HEK293 (cell line): ENCODE measurements at regions not wholly inside any gene's neighbourhood (a gene's known extent, or its start where the extent isn't known, plus 50 kb on each side); places are given as distances from the start of the nearest gene placed in this dataset.

Source experiments
- CTCF ChIA-PET: fragments of 350-600 bp; formaldehyde crosslinking; extraction: SDS; loops from one replicate; lab custom pipeline; 2021; ENCODE audit warnings: antibody characterized with exemption; lab: Yijun Ruan, JAX
- POLR2A ChIA-PET: fragments of 300-600 bp; formaldehyde crosslinking; extraction: SDS; loops from one replicate; lab custom pipeline; 2020; ENCODE audit warnings: antibody characterized with exemption, inconsistent platforms; lab: Yijun Ruan, JAX
- H3K27ac ChIP-seq: fragments of 200-500 bp; sonication (Bioruptor generic); 2 replicates; pipeline ENCODE4 v1.5.1; 2014; ENCODE audit warnings: low read depth, low read length, control low read depth, inconsistent platforms; ENCODE audit errors: extremely low read depth
- H3K36me3 ChIP-seq, 2 experiments: fragments of 200-500 bp in 1 of 2; sonication (Bioruptor generic) in 1 of 2; 1 replicate in 1 of 2; 2 replicates in 1 of 2; pipeline ENCODE4 v1.5.1; 2014 to 2017; ENCODE audit warnings: inconsistent platforms in 2 of 2, low read length in 2 of 2; ENCODE audit not compliant: control insufficient read depth in 2 of 2, insufficient read depth in 1 of 2
- H3K4me1 ChIP-seq: fragments of 200-500 bp; sonication (Bioruptor generic); 2 replicates; pipeline ENCODE4 v1.5.1; 2014; ENCODE audit warnings: mild to moderate bottlenecking, low read length, inconsistent platforms; ENCODE audit not compliant: control insufficient read depth, insufficient read depth
- H3K4me3 ChIP-seq: 2 replicates; pipeline ENCODE4 v1.5.1; 2011; ENCODE audit warnings: low read depth, mild to moderate bottlenecking, control low read depth, low read length, moderate library complexity
- H3K9me3 ChIP-seq: fragments of 200-500 bp; sonication (Bioruptor generic); 2 replicates; pipeline ENCODE4 v1.5.1; 2014; ENCODE audit warnings: low read depth, low read length, inconsistent platforms; ENCODE audit not compliant: control insufficient read depth, insufficient read depth
- GFI1B ChIP-seq: fragments of 450-650 bp; formaldehyde crosslinking; IDR thresholded peaks from 2 replicates; pipeline ENCODE4 v1.5.1; 2016; ENCODE audit warnings: missing biosample characterization, missing genetic modification characterization
- HOXD13 ChIP-seq: sonication (generic); formaldehyde crosslinking; IDR thresholded peaks from 2 replicates; pipeline ENCODE4 v1.8.0; 2022; ENCODE audit warnings: missing genetic modification reagents, borderline replicate concordance
- KLF9 ChIP-seq: fragments of 450-650 bp; formaldehyde crosslinking; IDR thresholded peaks from 2 replicates; pipeline ENCODE4 v1.5.1; 2016; ENCODE audit warnings: missing biosample characterization, missing genetic modification characterization, low read depth
- PRDM2 ChIP-seq: fragments of 450-650 bp; formaldehyde crosslinking; IDR thresholded peaks from 2 replicates; pipeline ENCODE4 v1.5.1; 2016; ENCODE audit warnings: missing biosample characterization, missing genetic modification characterization, borderline replicate concordance
- ZFHX2 ChIP-seq: fragments of 450-650 bp; formaldehyde crosslinking; conservative IDR thresholded peaks from 2 replicates; pipeline ENCODE4 v1.5.1; 2016; ENCODE audit warnings: missing biosample characterization, missing genetic modification characterization
- ZNF140 ChIP-seq: fragments of 450-650 bp; formaldehyde crosslinking; IDR thresholded peaks from 2 replicates; pipeline ENCODE4 v1.5.1; 2016; ENCODE audit warnings: missing biosample characterization, missing genetic modification characterization
- ZNF148 ChIP-seq: fragments of 450-650 bp; formaldehyde crosslinking; IDR thresholded peaks from 2 replicates; pipeline ENCODE4 v1.5.0; 2017; ENCODE audit warnings: missing biosample characterization, missing genetic modification characterization, borderline replicate concordance
- ZNF248 ChIP-seq: fragments of 450-650 bp; formaldehyde crosslinking; IDR thresholded peaks from 2 replicates; pipeline ENCODE4 v1.5.1; 2017; ENCODE audit warnings: missing biosample characterization, missing genetic modification characterization
- ZNF311 ChIP-seq: fragments of 450-650 bp; formaldehyde crosslinking; IDR thresholded peaks from 2 replicates; pipeline ENCODE4 v1.5.1; 2017; ENCODE audit warnings: missing biosample characterization, missing genetic modification characterization, borderline replicate concordance
- ZNF398 ChIP-seq: fragments of 450-650 bp; formaldehyde crosslinking; IDR thresholded peaks from 2 replicates; pipeline ENCODE4 v1.5.1; 2017; ENCODE audit warnings: missing biosample characterization, missing genetic modification characterization
- ZNF558 ChIP-seq: fragments of 450-650 bp; formaldehyde crosslinking; IDR thresholded peaks from 2 replicates; pipeline ENCODE4 v1.5.1; 2016; ENCODE audit warnings: missing biosample characterization, missing genetic modification characterization
- ZNF571 ChIP-seq: fragments of 450-650 bp; formaldehyde crosslinking; IDR thresholded peaks from 2 replicates; pipeline ENCODE4 v1.5.0; 2017; ENCODE audit warnings: missing biosample characterization, missing genetic modification characterization
- ZNF747 ChIP-seq: fragments of 450-650 bp; formaldehyde crosslinking; IDR thresholded peaks from 2 replicates; pipeline ENCODE4 v1.5.1; 2016; ENCODE audit warnings: missing biosample characterization, missing genetic modification characterization
- TF ChIP-seq, protein P1 (sequence below): fragments of 450-650 bp; formaldehyde crosslinking; conservative IDR thresholded peaks from 2 replicates; pipeline ENCODE4 v1.5.1; 2016; ENCODE audit warnings: low read depth, missing biosample characterization, missing genetic modification characterization
- TF ChIP-seq, protein P2 (sequence below): fragments of 450-650 bp; formaldehyde crosslinking; optimal IDR thresholded peaks from 2 replicates; pipeline ENCODE3; 2016; ENCODE audit warnings: missing biosample characterization, mild to moderate bottlenecking, missing genetic modification characterization

DNA sequence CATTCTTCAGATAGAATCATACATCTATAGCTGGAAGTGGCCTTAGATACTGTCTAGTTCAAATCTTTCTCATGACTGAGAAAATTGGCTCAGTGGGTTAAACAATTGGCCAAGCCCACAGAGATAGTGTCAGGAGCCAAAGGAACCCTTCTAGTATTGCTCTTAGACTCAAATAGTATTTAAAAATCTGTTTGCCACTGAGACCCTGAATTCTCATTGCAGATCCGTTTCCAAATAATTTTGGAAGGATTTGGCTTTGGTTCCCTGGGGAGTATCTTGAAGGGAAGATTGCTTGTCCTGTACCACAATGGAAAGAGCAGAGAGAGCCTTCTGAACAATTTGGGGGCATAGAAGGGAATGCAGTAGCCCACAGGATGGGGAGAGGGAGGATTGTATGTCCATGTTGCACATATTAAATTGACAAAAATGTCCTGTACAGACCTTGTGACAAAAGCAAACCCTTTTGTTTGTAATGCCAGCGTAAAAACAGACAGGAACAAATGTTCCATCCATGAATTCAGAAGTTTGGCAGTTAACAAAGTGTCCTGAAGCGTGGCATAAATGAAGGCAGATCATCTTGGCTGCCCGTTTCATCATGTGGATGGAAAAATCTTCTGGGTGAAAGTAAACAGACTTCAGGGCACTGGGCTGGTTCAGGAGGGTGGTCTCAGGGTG lies 156.4 kb upstream of the RASGRP1 start:
- TF ChIP-seq KLF9 (tag by site-specific recombination) (no peak), HOXD13 (CRISPR knock-in tag) (no peak), ZNF747 (no peak), PRDM2 (tag by site-specific recombination) (no peak), ZNF148 (no peak), ZNF140 (no peak), ZNF248 (tag by site-specific recombination) (no peak), GFI1B (tag by site-specific recombination) (no peak), ZFHX2 (tag by site-specific recombination) (no peak), ZNF311 (tag by site-specific recombination) (no peak), ZNF558 (no peak), ZNF398 (no peak), ZNF571 (tag by site-specific recombination) (no peak)
- TF ChIP-seq, protein P1, sequence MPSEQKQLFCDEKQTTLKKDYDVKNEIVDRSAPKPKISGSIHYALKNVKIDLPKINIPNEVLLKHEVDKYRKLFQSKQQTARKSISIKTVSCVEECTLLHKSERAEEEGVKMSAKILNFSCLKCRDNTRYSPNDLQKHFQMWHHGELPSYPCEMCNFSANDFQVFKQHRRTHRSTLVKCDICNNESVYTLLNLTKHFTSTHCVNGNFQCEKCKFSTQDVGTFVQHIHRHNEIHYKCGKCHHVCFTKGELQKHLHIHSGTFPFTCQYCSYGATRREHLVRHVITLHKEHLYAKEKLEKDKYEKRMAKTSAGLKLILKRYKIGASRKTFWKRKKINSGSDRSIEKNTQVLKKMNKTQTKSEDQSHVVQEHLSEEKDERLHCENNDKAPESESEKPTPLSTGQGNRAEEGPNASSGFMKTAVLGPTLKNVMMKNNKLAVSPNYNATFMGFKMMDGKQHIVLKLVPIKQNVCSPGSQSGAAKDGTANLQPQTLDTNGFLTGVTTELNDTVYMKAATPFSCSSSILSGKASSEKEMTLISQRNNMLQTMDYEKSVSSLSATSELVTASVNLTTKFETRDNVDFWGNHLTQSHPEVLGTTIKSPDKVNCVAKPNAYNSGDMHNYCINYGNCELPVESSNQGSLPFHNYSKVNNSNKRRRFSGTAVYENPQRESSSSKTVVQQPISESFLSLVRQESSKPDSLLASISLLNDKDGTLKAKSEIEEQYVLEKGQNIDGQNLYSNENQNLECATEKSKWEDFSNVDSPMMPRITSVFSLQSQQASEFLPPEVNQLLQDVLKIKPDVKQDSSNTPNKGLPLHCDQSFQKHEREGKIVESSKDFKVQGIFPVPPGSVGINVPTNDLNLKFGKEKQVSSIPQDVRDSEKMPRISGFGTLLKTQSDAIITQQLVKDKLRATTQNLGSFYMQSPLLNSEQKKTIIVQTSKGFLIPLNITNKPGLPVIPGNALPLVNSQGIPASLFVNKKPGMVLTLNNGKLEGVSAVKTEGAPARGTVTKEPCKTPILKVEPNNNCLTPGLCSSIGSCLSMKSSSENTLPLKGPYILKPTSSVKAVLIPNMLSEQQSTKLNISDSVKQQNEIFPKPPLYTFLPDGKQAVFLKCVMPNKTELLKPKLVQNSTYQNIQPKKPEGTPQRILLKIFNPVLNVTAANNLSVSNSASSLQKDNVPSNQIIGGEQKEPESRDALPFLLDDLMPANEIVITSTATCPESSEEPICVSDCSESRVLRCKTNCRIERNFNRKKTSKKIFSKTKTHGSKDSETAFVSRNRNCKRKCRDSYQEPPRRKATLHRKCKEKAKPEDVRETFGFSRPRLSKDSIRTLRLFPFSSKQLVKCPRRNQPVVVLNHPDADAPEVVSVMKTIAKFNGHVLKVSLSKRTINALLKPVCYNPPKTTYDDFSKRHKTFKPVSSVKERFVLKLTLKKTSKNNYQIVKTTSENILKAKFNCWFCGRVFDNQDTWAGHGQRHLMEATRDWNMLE (tag by site-specific recombination), result no peak
- TF ChIP-seq, protein P2, sequence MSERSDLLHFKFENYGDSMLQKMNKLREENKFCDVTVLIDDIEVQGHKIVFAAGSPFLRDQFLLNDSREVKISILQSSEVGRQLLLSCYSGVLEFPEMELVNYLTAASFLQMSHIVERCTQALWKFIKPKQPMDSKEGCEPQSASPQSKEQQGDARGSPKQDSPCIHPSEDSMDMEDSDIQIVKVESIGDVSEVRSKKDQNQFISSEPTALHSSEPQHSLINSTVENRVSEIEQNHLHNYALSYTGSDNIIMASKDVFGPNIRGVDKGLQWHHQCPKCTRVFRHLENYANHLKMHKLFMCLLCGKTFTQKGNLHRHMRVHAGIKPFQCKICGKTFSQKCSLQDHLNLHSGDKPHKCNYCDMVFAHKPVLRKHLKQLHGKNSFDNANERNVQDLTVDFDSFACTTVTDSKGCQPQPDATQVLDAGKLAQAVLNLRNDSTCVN, result no peak
- CTCF ChIA-PET, result interaction anchor here (1.2 kb wide), 1 partner anchor 21 kb away, joined by 3 read pairs; no protein-coding TSS in a partner anchor
- Histone ChIP-seq H3K9me3 (no peaks in the 10 kb centered on the region), H3K36me3 (no peaks in the 10 kb centered on the region), H3K4me1 (no peaks in the 10 kb centered on the region), H3K4me3 (no peak overlapping the region), H3K27ac (no peak overlapping the region)
- POLR2A ChIA-PET, result no interaction called here
